GM19043 (cell line): ENCODE measurements at regions not wholly inside any gene's neighbourhood (a gene's known extent, or its start where the extent isn't known, plus 50 kb on each side); places are given as distances from the start of the nearest gene placed in this dataset.

Experiments
- ATAC-seq: cut with Tn5 transposase; IDR thresholded peaks from one replicate; pipeline ENCODE4 v1.9.1; 2021; ENCODE audit warnings: low read depth; ENCODE audit not compliant: unreplicated experiment

- no peak for ATAC-seq
These were observed 176.2 kb upstream of the ZMIZ1 start for GRCh38 chr10:78892338-78893176.

- ATAC-seq, result no peak
These were observed 175.5 kb upstream of the ZMIZ1 start for GRCh38 chr10:78893217-78893616.

- ATAC-seq, result no peak
These were observed 174.5 kb upstream of the ZMIZ1 start for GRCh38 chr10:78894089-78894840.

GRCh38 chr10:78894841-78895195, 173.9 kb upstream of the ZMIZ1 start:
- ATAC-seq, result no peak

GRCh38 chr10:78895469-78895868, 173.3 kb upstream of the ZMIZ1 start:
- no peak for ATAC-seq

GRCh38 chr10:78896159-78896928, 172.4 kb upstream of the ZMIZ1 start:
- no peak for ATAC-seq

GRCh38 chr10:78898341-78899097, 170.2 kb upstream of the ZMIZ1 start:
- no peak for ATAC-seq

GRCh38 chr10:78899098-78899754, 169.5 kb upstream of the ZMIZ1 start:
- no peak for ATAC-seq

- no peak for ATAC-seq
These were observed 168.6 kb upstream of the ZMIZ1 start for GRCh38 chr10:78899996-78900714.

- ATAC-seq, result no peak
These were observed 167.9 kb upstream of the ZMIZ1 start for GRCh38 chr10:78900715-78901430.

- ATAC-seq, result no peak
These were observed 167.1 kb upstream of the ZMIZ1 start for GRCh38 chr10:78901694-78902093.

- ATAC-seq, result no peak
These were observed 166.0 kb upstream of the ZMIZ1 start for GRCh38 chr10:78902815-78903214.

- no peak for ATAC-seq
These were observed 165.3 kb upstream of the ZMIZ1 start for GRCh38 chr10:78903341-78903940.

- ATAC-seq, result no peak
These were observed 164.6 kb upstream of the ZMIZ1 start for GRCh38 chr10:78904196-78904595.

GRCh38 chr10:78905015-78905956, 163.5 kb upstream of the ZMIZ1 start:
- no peak for ATAC-seq

- no peak for ATAC-seq
These were observed 162.8 kb upstream of the ZMIZ1 start for GRCh38 chr10:78905957-78906308.

GRCh38 chr10:78906734-78907390, 161.9 kb upstream of the ZMIZ1 start:
- no peak for ATAC-seq
